ENCODE measurements at regions not wholly inside any gene's neighbourhood (a gene's known extent, or its start where the extent isn't known, plus 50 kb on each side); places are given as distances from the start of the nearest gene placed in this dataset.

GRCh38 chr6:11423072-11423471, 114.5 kb upstream of the TMEM170B start:
- no peak for TF ChIP-seq ZNF256 (CRISPR knock-in tag; conservative IDR thresholded peaks at IDR 0.05)
- TF ChIP-seq SIN3B (IDR thresholded peaks at IDR 0.05; ENCODE audit: low read length) = no peak
- TF ChIP-seq ATM (IDR thresholded peaks at IDR 0.05; ENCODE audit: borderline replicate concordance) = no peak
- no peak for TF ChIP-seq FOXA1 (IDR thresholded peaks at IDR 0.05)
- no peak for TF ChIP-seq FOXA1 (CRISPR knock-in tag; IDR thresholded peaks at IDR 0.05)
- no peak for TF ChIP-seq CHD2 (IDR thresholded peaks at IDR 0.05; ENCODE audit: low read depth, low read length)
- TF ChIP-seq POLR2A (IDR thresholded peaks at IDR 0.05; ENCODE audit: insufficient read depth in 1 of 2, low read depth in 2 of 2, low read length in 2 of 2) = no peak
- TF ChIP-seq RBM39 (IDR thresholded peaks at IDR 0.05; ENCODE audit: low read depth, low read length, poor library complexity, severe bottlenecking) = no peak
- TF ChIP-seq CTCF (CRISPR knock-in tag; IDR thresholded peaks at IDR 0.05) = no peak
- TF ChIP-seq KDM5B (CRISPR knock-in tag; IDR thresholded peaks at IDR 0.05; ENCODE audit: borderline replicate concordance) = no peak
- TF ChIP-seq GABPB1 (CRISPR knock-in tag; IDR thresholded peaks at IDR 0.05) = no peak

Measured in HepG2 (cell line).